ENCODE measurements at regions not wholly inside any gene's neighbourhood (a gene's known extent, or its start where the extent isn't known, plus 50 kb on each side); places are given as distances from the start of the nearest gene placed in this dataset.
A peak's percentile ranks its signal among the peaks of the same experiment; 100 is the strongest.

GRCh38 chr2:238963161-238963970 is 115.5 kb downstream of the TWIST2 start:
- no peak for DNase-seq (ENCODE audit: low read depth in 2 of 2, low spot score in 1 of 2)

- DNase-seq (ENCODE audit: low read depth in 2 of 2, low spot score in 1 of 2): no peak
Measured at GRCh38 chr2:238963971-238964328, 116.1 kb downstream of the TWIST2 start.

- no peak for DNase-seq (ENCODE audit: low read depth in 2 of 2, low spot score in 1 of 2)
Measured at GRCh38 chr2:238964544-238965067, 116.7 kb downstream of the TWIST2 start.

GRCh38 chr2:238965371-238966071 is 117.6 kb downstream of the TWIST2 start:
- DNase-seq (ENCODE audit: low read depth in 2 of 2, low spot score in 1 of 2): no peak

GRCh38 chr2:238966072-238966937 is 118.4 kb downstream of the TWIST2 start:
- no peak for DNase-seq (ENCODE audit: low read depth in 2 of 2, low spot score in 1 of 2)

GRCh38 chr2:238967031-238967977 is 119.4 kb downstream of the TWIST2 start:
- DNase-seq (ENCODE audit: low read depth in 2 of 2, low spot score in 1 of 2): no peak

GRCh38 chr2:238967978-238968360 is 120.1 kb downstream of the TWIST2 start:
- no peak for DNase-seq (ENCODE audit: low read depth in 2 of 2, low spot score in 1 of 2)

- no peak for DNase-seq (ENCODE audit: low read depth in 2 of 2, low spot score in 1 of 2)
Measured at GRCh38 chr2:238968616-238969384, 120.9 kb downstream of the TWIST2 start.

- DNase-seq (ENCODE audit: low read depth in 2 of 2, low spot score in 1 of 2): no peak
Measured at GRCh38 chr2:238969857-238970256, 122.0 kb downstream of the TWIST2 start.

GRCh38 chr2:238970553-238971081 is 122.7 kb downstream of the TWIST2 start:
- peak in 1 of 2 donors; percentile 2 for DNase-seq (ENCODE audit: low read depth in 2 of 2, low spot score in 1 of 2)

- DNase-seq (ENCODE audit: low read depth in 2 of 2, low spot score in 1 of 2): no peak
Measured at GRCh38 chr2:238971318-238972145, 123.6 kb downstream of the TWIST2 start.

- DNase-seq (ENCODE audit: low read depth in 2 of 2, low spot score in 1 of 2): no peak
Measured at GRCh38 chr2:238972146-238972445, 124.2 kb downstream of the TWIST2 start.

- no peak for DNase-seq (ENCODE audit: low read depth in 2 of 2, low spot score in 1 of 2)
Measured at GRCh38 chr2:238973038-238973739, 125.3 kb downstream of the TWIST2 start.

GRCh38 chr2:238974081-238974480 is 126.2 kb downstream of the TWIST2 start:
- DNase-seq (ENCODE audit: low read depth in 2 of 2, low spot score in 1 of 2): no peak

- DNase-seq (ENCODE audit: low read depth in 2 of 2, low spot score in 1 of 2): no peak
Measured at GRCh38 chr2:238974501-238975166, 126.7 kb downstream of the TWIST2 start.

- no peak for DNase-seq (ENCODE audit: low read depth in 2 of 2, low spot score in 1 of 2)
Measured at GRCh38 chr2:238975408-238975807, 127.5 kb downstream of the TWIST2 start.

GRCh38 chr2:238978497-238978896 is 130.6 kb downstream of the TWIST2 start:
- no peak for DNase-seq (ENCODE audit: low read depth in 2 of 2, low spot score in 1 of 2)

All from stimulated activated CD8-positive, alpha-beta memory T cell treated with anti-CD3 and anti-CD28 coated beads, Interleukin-4, amount 100 ng/mL, for 4 hours (primary cell).